ENCODE measurements at regions not wholly inside any gene's neighbourhood (a gene's known extent, or its start where the extent isn't known, plus 50 kb on each side); places are given as distances from the start of the nearest gene placed in this dataset.

DNA sequence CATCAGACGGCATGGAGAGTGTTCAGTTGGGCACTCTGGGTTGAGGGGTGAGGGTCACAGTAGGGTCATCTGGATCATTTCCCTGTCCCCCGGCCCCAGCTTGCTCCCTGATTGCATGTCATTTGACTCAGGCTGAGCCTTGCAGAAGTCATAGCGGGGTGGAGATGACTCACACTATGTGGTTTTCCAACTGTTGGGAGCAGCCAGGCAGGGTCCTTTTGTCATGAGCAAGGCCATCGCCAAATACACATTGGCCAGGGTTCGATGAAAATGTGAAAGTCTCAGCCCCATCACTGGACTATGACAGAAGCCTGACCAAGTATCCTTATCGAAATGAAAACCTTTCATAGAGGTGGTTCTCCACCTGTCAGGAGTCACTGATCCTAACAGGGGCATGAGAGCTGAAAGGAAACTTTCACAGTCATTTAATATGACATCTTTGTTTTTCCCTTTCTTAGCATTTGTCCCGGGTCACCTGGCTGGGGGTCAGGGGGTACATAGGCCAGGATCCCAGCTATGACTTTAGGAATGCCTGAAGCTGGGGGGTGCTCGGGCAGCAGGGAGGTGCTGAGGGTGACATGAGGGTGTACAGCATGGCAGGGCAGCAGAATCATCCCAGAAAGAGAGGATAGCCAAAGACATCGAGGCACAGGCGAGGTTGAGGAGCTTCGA, 70.2 kb upstream of the CD93 start:
- TF ChIP-seq POLR2A (IDR thresholded peaks at IDR 0.05): no peak
- no peak for TF ChIP-seq CTCF (IDR thresholded peaks at IDR 0.05)
